ENCODE measurements at regions not wholly inside any gene's neighbourhood (a gene's known extent, or its start where the extent isn't known, plus 50 kb on each side); places are given as distances from the start of the nearest gene placed in this dataset.

- TF ChIP-seq SP1 (IDR thresholded peaks at IDR 0.05) (no peak), HDGF (IDR thresholded peaks at IDR 0.05; ENCODE audit: borderline replicate concordance) (no peak), BHLHE40 (IDR thresholded peaks at IDR 0.05; ENCODE audit: borderline replicate concordance) (no peak), ELF4 (IDR thresholded peaks at IDR 0.05) (no peak)
Measured at GRCh38 chr5:116730185-116730584, 155.6 kb upstream of the SEMA6A start.

Measured in HEK293T (cell line).